Activated CD8-positive, alpha-beta memory T cell treated with anti-CD3 and anti-CD28 coated beads for 24 hours (primary cell): ENCODE measurements at regions not wholly inside any gene's neighbourhood (a gene's known extent, or its start where the extent isn't known, plus 50 kb on each side); places are given as distances from the start of the nearest gene placed in this dataset.
"Not testable (repeated sequence)": the region's sequence is repeated elsewhere in the genome, so short reads cannot be mapped to it uniquely, and the experiment has no call there.

Experiments used
- DNase-seq: peaks from one replicate; pipeline ENCODE4 v3.0.0-alpha.2; 2020

GRCh38 chr16:65822148-65822547 is 544.3 kb upstream of the CDH5 start:
- no peak for DNase-seq

GRCh38 chr16:65819136-65819898 is 547.2 kb upstream of the CDH5 start:
- DNase-seq, result no peak

GRCh38 chr16:65817799-65818198 is 548.7 kb upstream of the CDH5 start:
- DNase-seq, result no peak

- no peak for DNase-seq
Measured at GRCh38 chr16:65817066-65817465, 549.4 kb upstream of the CDH5 start.

- DNase-seq, result no peak
Measured at GRCh38 chr16:65816556-65816955, 549.9 kb upstream of the CDH5 start.

GRCh38 chr16:65815707-65816106 is 550.8 kb upstream of the CDH5 start:
- DNase-seq, result no peak

- not testable (repeated sequence) for DNase-seq
Measured at GRCh38 chr16:65813879-65814278, 552.6 kb upstream of the CDH5 start.

GRCh38 chr16:65809627-65810026 is 556.9 kb upstream of the CDH5 start:
- no peak for DNase-seq

- no peak for DNase-seq
Measured at GRCh38 chr16:65808790-65809189, 557.7 kb upstream of the CDH5 start.

GRCh38 chr16:65807858-65808257 is 558.6 kb upstream of the CDH5 start:
- DNase-seq, result no peak

GRCh38 chr16:65805704-65806103 is 560.8 kb upstream of the CDH5 start:
- not testable (repeated sequence) for DNase-seq

- DNase-seq, result no peak
Measured at GRCh38 chr16:65796481-65796880, 570.0 kb upstream of the CDH5 start.

- no peak for DNase-seq
Measured at GRCh38 chr16:65794973-65795372, 571.5 kb upstream of the CDH5 start.

- DNase-seq, result no peak
Measured at GRCh38 chr16:65793781-65794180, 572.7 kb upstream of the CDH5 start.

- no peak for DNase-seq
Measured at GRCh38 chr16:65790768-65791167, 575.7 kb upstream of the CDH5 start.

- DNase-seq, result no peak
Measured at GRCh38 chr16:65789161-65789945, 577.1 kb upstream of the CDH5 start.

- no peak for DNase-seq
Measured at GRCh38 chr16:65788434-65789140, 577.9 kb upstream of the CDH5 start.

GRCh38 chr16:65787921-65788320 is 578.6 kb upstream of the CDH5 start:
- no peak for DNase-seq

- no peak for DNase-seq
Measured at GRCh38 chr16:65786916-65787315, 579.6 kb upstream of the CDH5 start.

GRCh38 chr16:65783709-65784474 is 582.6 kb upstream of the CDH5 start:
- no peak for DNase-seq

- DNase-seq, result no peak
Measured at GRCh38 chr16:65782611-65783600, 583.6 kb upstream of the CDH5 start.

GRCh38 chr16:65781855-65782254 is 584.6 kb upstream of the CDH5 start:
- no peak for DNase-seq
